ENCODE measurements at regions not wholly inside any gene's neighbourhood (a gene's known extent, or its start where the extent isn't known, plus 50 kb on each side); places are given as distances from the start of the nearest gene placed in this dataset.
"Not testable (repeated sequence)": the region's sequence is repeated elsewhere in the genome, so short reads cannot be mapped to it uniquely, and the experiment has no call there.

DNA sequence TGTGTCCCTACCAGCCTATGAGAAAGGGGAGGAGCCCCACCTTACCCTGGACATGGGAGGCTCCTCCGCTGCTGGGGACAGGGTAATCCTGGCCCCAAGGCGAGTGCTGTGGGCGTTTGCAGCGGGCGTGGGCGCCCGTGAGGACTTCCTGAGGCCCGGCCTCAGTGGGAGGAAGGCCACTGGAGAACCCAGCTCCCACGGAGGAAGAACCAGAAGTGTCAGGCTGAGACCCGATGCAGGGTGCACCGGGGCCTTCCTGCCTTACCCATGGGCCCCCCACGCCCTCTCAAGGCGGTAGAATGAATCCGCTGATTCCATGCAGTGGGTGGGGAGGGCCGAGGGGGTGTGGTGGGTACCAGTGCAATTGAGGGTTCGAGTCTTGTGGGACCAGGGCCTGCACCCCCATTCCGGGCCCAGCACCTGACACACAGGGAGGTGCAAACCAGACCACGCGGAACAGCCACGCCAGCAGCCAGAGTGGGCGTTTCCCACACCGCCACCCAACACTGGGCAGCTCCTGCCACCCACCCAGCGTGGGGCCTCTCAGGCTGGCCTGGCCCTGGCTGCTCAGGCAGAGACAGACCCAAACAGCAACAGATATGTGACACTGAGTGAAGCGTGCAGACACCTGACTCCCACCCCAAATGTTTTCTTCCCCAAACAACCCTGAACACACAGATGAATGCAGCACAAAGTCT is 5405.6 kb upstream of the TPTE start:
- not testable (repeated sequence) for TF ChIP-seq POLR2A (IDR thresholded peaks at IDR 0.05; ENCODE audit: extremely low read depth, insufficient read length)
- TF ChIP-seq, protein P1, sequence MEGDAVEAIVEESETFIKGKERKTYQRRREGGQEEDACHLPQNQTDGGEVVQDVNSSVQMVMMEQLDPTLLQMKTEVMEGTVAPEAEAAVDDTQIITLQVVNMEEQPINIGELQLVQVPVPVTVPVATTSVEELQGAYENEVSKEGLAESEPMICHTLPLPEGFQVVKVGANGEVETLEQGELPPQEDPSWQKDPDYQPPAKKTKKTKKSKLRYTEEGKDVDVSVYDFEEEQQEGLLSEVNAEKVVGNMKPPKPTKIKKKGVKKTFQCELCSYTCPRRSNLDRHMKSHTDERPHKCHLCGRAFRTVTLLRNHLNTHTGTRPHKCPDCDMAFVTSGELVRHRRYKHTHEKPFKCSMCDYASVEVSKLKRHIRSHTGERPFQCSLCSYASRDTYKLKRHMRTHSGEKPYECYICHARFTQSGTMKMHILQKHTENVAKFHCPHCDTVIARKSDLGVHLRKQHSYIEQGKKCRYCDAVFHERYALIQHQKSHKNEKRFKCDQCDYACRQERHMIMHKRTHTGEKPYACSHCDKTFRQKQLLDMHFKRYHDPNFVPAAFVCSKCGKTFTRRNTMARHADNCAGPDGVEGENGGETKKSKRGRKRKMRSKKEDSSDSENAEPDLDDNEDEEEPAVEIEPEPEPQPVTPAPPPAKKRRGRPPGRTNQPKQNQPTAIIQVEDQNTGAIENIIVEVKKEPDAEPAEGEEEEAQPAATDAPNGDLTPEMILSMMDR (IDR thresholded peaks at IDR 0.05; ENCODE audit: low read depth, low read length) = not testable (repeated sequence)

Measured in NB4 (cell line).